ENCODE measurements at regions not wholly inside any gene's neighbourhood (a gene's known extent, or its start where the extent isn't known, plus 50 kb on each side); places are given as distances from the start of the nearest gene placed in this dataset.

DNA sequence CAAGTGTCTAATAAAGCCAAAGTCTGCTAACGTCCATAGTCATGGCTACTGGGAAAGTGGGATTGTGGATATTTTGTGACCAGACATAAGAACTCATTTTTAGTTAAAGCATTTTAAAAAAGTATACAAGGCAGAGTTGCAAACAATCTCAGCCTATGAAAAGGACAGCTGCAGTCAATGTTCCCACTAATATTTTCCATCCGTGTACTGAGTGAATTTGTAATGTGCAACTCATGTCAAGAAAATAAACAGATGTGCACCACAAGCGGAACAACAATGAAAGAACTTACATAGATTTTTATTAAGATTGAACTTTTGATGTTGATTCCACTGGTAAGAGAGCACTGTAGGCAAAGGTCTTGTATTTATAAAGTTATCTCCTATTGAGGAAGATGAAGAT lies 231.3 kb upstream of the SEMA6D start:
- Mint-ChIP-seq H3K27me3 (no peaks in the 10 kb centered on the region), H3K4me1 (no peaks in the 10 kb centered on the region), H3K36me3 (no peaks in the 10 kb centered on the region), H3K9me3 (peaks cover 0 to 3% (median 3%) of the 10 kb centered on the region in 5 donors), H3K4me3 (no peak overlapping the region), H3K27ac (no peak overlapping the region)
- no peak for DNase-seq
- no peaks in the 10 kb centered on the region for H3K27me3 ChIP-seq (ENCODE audit: insufficient read depth, low read length, poor library complexity, severe bottlenecking)
- ChIA-PET CTCF (no interaction called here), POLR2A (no interaction called here)
- no peaks in the 10 kb centered on the region for H3K36me3 ChIP-seq (ENCODE audit: insufficient read depth, low read length)
- H3K4me1 ChIP-seq (ENCODE audit: insufficient read depth, low read length): no peaks in the 10 kb centered on the region
- no peak overlapping the region for H3K27ac ChIP-seq (ENCODE audit: low read depth, low read length)
- no peak overlapping the region for H3K4me3 ChIP-seq (ENCODE audit: low read length)
- no peaks in the 10 kb centered on the region for H3K9me3 ChIP-seq (ENCODE audit: low read length)

DNA sequence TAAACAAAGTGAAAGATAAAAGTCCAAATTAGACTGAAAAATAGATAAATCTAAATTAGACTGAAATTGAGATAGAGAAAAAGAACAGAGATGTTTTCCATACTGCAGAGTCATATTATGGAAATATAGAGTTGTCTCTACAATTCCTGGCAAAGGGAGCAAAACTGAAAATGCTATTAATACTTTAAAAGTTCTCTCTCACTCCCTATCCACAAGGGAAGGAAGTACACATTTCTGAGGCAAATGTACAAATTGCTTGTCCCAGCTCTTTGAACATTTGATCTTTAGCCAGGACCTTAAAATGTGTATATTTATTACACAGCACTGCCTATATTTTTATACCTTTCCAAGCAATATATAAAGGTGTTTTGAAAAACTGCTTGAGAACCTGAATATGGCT lies 225.1 kb upstream of the SEMA6D start:
- H3K36me3 Mint-ChIP-seq: no peaks in the 10 kb centered on the region
- no peaks in the 10 kb centered on the region for H3K27me3 Mint-ChIP-seq
- H3K27ac Mint-ChIP-seq: no peak overlapping the region
- Histone ChIP-seq H3K27me3 (ENCODE audit: insufficient read depth, low read length, poor library complexity, severe bottlenecking) (no peaks in the 10 kb centered on the region), H3K9me3 (ENCODE audit: low read length) (no peaks in the 10 kb centered on the region), H3K4me3 (ENCODE audit: low read length) (no peak overlapping the region), H3K27ac (ENCODE audit: low read depth, low read length) (no peak overlapping the region), H3K4me1 (ENCODE audit: insufficient read depth, low read length) (no peaks in the 10 kb centered on the region), H3K36me3 (ENCODE audit: insufficient read depth, low read length) (no peaks in the 10 kb centered on the region)
- H3K9me3 Mint-ChIP-seq: peaks cover 0 to 3% (median 0%) of the 10 kb centered on the region in 5 donors
- DNase-seq: no peak
- ChIA-PET POLR2A (no interaction called here), CTCF (no interaction called here)
- no peak overlapping the region for H3K4me3 Mint-ChIP-seq
- no peaks in the 10 kb centered on the region for H3K4me1 Mint-ChIP-seq

DNA sequence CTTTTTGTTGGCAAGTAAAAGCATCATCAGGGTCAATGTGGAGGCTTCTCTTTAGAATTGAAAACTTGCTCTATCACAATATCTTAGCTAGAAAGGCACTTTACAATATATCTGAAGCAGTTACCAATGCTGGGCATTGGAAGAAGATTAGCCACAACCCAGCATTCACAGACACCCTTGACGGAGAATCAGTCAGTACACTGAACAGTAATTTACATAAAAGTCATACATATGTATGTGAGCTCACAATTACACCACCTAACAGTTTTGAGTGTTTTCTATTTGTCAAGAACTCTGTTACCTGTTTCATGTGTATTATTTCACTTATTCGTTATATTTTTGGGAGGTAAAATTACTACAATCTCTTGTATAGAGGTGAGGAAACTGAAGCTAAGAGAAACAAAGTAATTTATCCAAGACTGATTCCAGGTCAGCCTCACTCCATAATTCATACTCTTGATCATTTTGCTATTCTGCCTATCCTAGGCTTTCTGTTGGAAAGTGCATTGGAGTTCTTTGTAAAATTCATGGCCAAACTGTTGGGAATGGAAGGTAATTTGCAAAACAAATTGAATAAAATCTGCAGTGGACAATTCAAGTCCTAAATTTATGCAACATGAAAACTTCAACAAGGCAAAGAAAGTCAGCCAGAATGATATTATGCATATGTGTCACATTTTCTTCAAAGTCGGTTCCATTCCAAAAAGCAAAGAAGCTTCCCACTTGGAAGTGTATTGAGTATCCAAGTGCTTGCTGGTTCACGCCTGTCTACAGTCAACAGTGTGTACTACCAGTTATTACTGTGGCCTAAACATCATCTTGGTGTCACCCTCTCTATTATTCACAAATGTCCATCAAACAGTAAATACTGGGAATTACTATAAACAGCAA lies 223.7 kb upstream of the SEMA6D start:
- Histone ChIP-seq H3K4me3 (ENCODE audit: low read length) (no peak overlapping the region), H3K27me3 (ENCODE audit: insufficient read depth, low read length, poor library complexity, severe bottlenecking) (no peaks in the 10 kb centered on the region), H3K4me1 (ENCODE audit: insufficient read depth, low read length) (no peaks in the 10 kb centered on the region), H3K9me3 (ENCODE audit: low read length) (no peaks in the 10 kb centered on the region), H3K27ac (ENCODE audit: low read depth, low read length) (no peak overlapping the region), H3K36me3 (ENCODE audit: insufficient read depth, low read length) (no peaks in the 10 kb centered on the region)
- Mint-ChIP-seq H3K4me1 (no peaks in the 10 kb centered on the region), H3K4me3 (no peak overlapping the region), H3K9me3 (peaks cover 0 to 3% (median 0%) of the 10 kb centered on the region in 5 donors), H3K27me3 (no peaks in the 10 kb centered on the region), H3K27ac (no peak overlapping the region), H3K36me3 (no peaks in the 10 kb centered on the region)
- ChIA-PET CTCF (no interaction called here), POLR2A (no interaction called here)
- no peak for DNase-seq

DNA sequence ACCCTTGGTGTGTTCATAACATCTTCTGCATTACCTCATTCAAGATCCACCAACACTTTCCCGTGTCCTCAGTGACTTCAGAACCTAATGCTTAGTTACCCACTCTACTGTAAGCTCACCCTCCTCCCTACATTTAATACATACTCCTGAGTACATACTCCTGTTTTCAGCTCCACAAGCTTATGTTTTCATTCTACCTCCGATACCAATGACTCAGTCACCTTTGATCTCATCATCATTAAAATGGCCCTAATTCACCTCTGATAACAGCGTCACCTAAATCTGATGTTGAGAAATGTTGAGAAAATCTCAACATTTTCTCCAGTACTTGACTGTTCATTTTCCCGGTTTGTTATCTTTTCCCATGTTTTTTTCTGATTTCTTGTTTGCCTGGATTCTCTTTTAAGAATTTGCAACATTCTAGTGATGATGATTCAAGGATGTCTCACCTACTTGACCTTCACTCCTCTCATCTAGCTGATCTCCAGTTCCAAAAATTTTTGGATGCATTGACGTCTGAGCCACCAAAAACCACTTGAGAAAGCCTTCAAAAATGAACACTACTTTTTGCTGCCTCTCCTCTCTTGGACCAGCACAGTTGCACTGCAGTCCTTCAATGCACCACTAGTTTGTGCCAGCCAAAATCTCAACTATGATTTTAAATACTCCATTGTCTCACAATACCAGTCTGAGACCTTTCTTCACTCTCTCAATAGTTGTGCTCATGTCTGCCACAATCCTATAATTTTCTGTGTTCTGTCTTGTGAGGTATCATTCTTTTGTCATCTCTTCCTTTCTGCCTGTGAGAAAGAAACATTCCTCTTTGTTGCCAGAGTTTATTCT lies 220.7 kb upstream of the SEMA6D start:
- DNase-seq: no peak
- H3K36me3 Mint-ChIP-seq: no peaks in the 10 kb centered on the region
- no peaks in the 10 kb centered on the region for H3K27me3 Mint-ChIP-seq
- H3K4me1 ChIP-seq (ENCODE audit: insufficient read depth, low read length): no peaks in the 10 kb centered on the region
- H3K4me3 Mint-ChIP-seq: no peak overlapping the region
- H3K27ac ChIP-seq (ENCODE audit: low read depth, low read length): no peak overlapping the region
- H3K27me3 ChIP-seq (ENCODE audit: insufficient read depth, low read length, poor library complexity, severe bottlenecking): no peaks in the 10 kb centered on the region
- H3K9me3 ChIP-seq (ENCODE audit: low read length): no peaks in the 10 kb centered on the region
- no peaks in the 10 kb centered on the region for H3K36me3 ChIP-seq (ENCODE audit: insufficient read depth, low read length)
- no peak overlapping the region for H3K27ac Mint-ChIP-seq
- no peaks in the 10 kb centered on the region for H3K4me1 Mint-ChIP-seq
- POLR2A ChIA-PET: no interaction called here
- H3K4me3 ChIP-seq (ENCODE audit: low read length): no peak overlapping the region
- peaks cover 0 to 2% (median 0%) of the 10 kb centered on the region in 5 donors for H3K9me3 Mint-ChIP-seq
- CTCF ChIA-PET: no interaction called here

DNA sequence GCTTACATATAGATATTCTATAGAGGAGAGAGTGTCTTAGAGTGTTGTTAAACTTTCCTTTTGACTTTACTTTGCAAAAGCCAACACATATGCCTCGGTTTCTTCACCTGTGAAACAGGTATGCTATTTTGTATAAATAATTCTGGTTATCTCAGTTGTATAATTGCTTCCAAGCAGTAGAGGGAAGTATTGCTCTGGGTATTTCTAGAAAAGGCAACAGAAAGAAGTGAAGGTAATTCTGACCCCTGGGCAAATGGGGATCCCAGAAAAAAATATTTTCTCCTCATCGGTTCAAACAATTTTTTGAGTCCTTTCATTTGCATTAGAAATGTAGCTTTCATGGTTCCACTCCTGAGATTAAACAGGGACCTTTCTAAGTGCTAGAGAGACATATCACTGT lies 216.5 kb upstream of the SEMA6D start:
- Mint-ChIP-seq H3K9me3 (peaks cover 0 to 2% (median 0%) of the 10 kb centered on the region in 5 donors), H3K36me3 (no peaks in the 10 kb centered on the region), H3K4me1 (no peaks in the 10 kb centered on the region), H3K4me3 (no peak overlapping the region), H3K27ac (no peak overlapping the region), H3K27me3 (no peaks in the 10 kb centered on the region)
- no peak overlapping the region for H3K4me3 ChIP-seq (ENCODE audit: low read length)
- POLR2A ChIA-PET: no interaction called here
- H3K27ac ChIP-seq (ENCODE audit: low read depth, low read length): no peak overlapping the region
- H3K9me3 ChIP-seq (ENCODE audit: low read length): no peaks in the 10 kb centered on the region
- no peaks in the 10 kb centered on the region for H3K36me3 ChIP-seq (ENCODE audit: insufficient read depth, low read length)
- no peaks in the 10 kb centered on the region for H3K4me1 ChIP-seq (ENCODE audit: insufficient read depth, low read length)
- CTCF ChIA-PET: no interaction called here
- H3K27me3 ChIP-seq (ENCODE audit: insufficient read depth, low read length, poor library complexity, severe bottlenecking): no peaks in the 10 kb centered on the region
- DNase-seq: no peak

DNA sequence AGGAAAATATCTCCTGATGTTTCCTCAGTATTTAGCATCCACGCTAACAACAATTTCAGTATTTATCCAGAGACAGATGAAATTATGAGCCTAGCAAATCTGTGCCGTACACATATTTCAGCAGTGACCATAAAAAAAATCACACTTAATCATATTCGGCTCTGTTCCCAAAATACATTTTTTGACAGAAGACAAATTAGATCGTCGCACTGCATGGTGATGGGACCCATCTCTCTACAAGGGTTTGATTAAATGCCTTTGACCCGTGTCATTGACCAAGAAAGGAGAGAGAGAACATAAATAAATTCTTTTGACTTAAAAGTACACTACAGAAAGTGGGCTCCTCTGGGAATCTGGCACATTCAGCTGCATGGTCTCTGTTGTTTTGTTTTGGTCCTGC lies 215.3 kb upstream of the SEMA6D start:
- Histone ChIP-seq H3K4me1 (ENCODE audit: insufficient read depth, low read length) (no peaks in the 10 kb centered on the region), H3K27ac (ENCODE audit: low read depth, low read length) (no peak overlapping the region), H3K27me3 (ENCODE audit: insufficient read depth, low read length, poor library complexity, severe bottlenecking) (no peaks in the 10 kb centered on the region), H3K4me3 (ENCODE audit: low read length) (no peak overlapping the region), H3K9me3 (ENCODE audit: low read length) (no peaks in the 10 kb centered on the region), H3K36me3 (ENCODE audit: insufficient read depth, low read length) (no peaks in the 10 kb centered on the region)
- CTCF ChIA-PET: no interaction called here
- no peak for DNase-seq
- POLR2A ChIA-PET: no interaction called here
- Mint-ChIP-seq H3K27ac (no peak overlapping the region), H3K27me3 (no peaks in the 10 kb centered on the region), H3K36me3 (no peaks in the 10 kb centered on the region), H3K4me3 (no peak overlapping the region), H3K4me1 (no peaks in the 10 kb centered on the region), H3K9me3 (peaks cover 0 to 2% (median 0%) of the 10 kb centered on the region in 5 donors)

DNA sequence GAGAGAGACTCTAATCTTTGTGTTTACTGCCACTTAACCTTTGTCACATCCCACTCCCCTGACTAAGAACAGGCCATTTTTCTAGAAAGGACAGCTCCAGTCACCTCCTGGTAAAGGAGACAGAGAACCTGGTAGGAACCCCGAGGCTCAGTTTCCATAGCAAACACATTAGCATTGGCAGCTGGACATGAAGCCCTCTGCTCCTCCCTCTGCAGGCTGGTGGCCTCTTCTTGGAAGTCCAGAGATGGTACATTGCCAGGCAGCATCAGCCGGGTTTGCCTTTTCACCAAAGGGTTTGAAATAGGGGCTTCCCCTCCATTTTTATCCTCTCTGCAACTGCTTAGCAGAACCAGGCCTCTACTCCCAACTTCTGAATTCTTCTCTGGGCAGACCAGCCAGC lies 213.4 kb upstream of the SEMA6D start:
- no peaks in the 10 kb centered on the region for H3K9me3 ChIP-seq (ENCODE audit: low read length)
- Mint-ChIP-seq H3K27ac (no peak overlapping the region), H3K36me3 (no peaks in the 10 kb centered on the region), H3K4me1 (no peaks in the 10 kb centered on the region), H3K27me3 (no peaks in the 10 kb centered on the region), H3K9me3 (peaks cover 0 to 2% (median 0%) of the 10 kb centered on the region in 5 donors), H3K4me3 (no peak overlapping the region)
- H3K4me3 ChIP-seq (ENCODE audit: low read length): no peak overlapping the region
- DNase-seq: no peak
- no peaks in the 10 kb centered on the region for H3K36me3 ChIP-seq (ENCODE audit: insufficient read depth, low read length)
- no peak overlapping the region for H3K27ac ChIP-seq (ENCODE audit: low read depth, low read length)
- H3K27me3 ChIP-seq (ENCODE audit: insufficient read depth, low read length, poor library complexity, severe bottlenecking): no peaks in the 10 kb centered on the region
- CTCF ChIA-PET: no interaction called here
- no peaks in the 10 kb centered on the region for H3K4me1 ChIP-seq (ENCODE audit: insufficient read depth, low read length)
- POLR2A ChIA-PET: no interaction called here

DNA sequence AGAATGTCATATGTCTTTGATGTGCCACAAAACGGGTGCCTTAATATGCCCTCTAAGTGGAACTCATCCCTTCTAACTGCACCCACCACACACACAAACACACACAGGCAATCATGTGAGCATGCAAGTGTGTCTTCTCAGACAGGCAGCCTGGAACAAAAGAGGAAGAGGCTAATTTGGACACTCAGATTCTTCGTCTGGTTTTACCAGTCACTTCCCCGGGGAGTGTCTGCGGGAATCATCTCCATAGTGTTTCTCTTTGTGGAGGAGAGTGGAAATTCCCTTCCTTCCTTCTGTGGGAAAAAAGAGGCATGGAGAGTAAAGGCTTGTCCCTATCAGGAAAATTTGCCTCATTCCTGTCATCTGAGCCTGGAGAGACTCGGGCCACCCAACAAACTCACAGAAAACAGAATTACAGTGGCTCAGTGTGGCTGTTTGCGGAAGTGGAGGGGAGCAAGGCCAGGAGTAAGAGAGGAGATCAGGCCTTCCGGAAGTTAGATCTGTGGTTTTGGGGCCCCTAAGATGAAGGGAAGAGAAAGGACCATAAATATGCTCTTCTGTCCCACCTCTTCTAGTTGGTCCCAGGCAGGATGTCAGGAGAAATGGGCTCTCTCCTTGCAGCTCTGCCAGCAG lies 212.6 kb upstream of the SEMA6D start:
- Mint-ChIP-seq H3K4me3 (no peak overlapping the region), H3K27ac (no peak overlapping the region), H3K36me3 (no peaks in the 10 kb centered on the region), H3K9me3 (peaks cover 0 to 2% (median 0%) of the 10 kb centered on the region in 5 donors), H3K4me1 (no peaks in the 10 kb centered on the region), H3K27me3 (no peaks in the 10 kb centered on the region)
- CTCF ChIA-PET: no interaction called here
- DNase-seq: no peak
- H3K27me3 ChIP-seq (ENCODE audit: insufficient read depth, low read length, poor library complexity, severe bottlenecking): no peaks in the 10 kb centered on the region
- no peak overlapping the region for H3K4me3 ChIP-seq (ENCODE audit: low read length)
- H3K4me1 ChIP-seq (ENCODE audit: insufficient read depth, low read length): no peaks in the 10 kb centered on the region
- H3K36me3 ChIP-seq (ENCODE audit: insufficient read depth, low read length): no peaks in the 10 kb centered on the region
- POLR2A ChIA-PET: no interaction called here
- no peak overlapping the region for H3K27ac ChIP-seq (ENCODE audit: low read depth, low read length)
- H3K9me3 ChIP-seq (ENCODE audit: low read length): no peaks in the 10 kb centered on the region

All from CD8-positive, alpha-beta memory T cell (primary cell).